ENCODE measurements at regions not wholly inside any gene's neighbourhood (a gene's known extent, or its start where the extent isn't known, plus 50 kb on each side); places are given as distances from the start of the nearest gene placed in this dataset.

DNA sequence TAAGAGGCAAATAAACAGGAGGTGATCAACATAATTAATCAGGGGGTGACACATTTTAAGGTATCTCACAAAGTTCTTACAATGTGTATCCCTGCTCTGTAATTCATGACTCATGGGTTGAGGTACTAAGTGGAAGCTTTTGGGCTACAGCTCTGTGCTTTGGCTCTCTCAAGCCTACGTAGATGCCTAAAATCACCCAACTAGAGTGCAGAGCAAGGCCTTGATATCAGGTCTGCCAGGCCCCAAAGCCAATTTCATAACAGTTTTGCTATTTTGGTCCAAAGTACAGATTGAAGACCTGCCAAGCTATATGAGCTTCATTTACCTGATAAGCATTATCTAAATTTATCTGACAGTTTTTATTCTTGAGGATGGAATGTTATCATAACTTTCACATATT is 175.3 kb upstream of the BET1 start:
- no peak for DNase-seq (ENCODE audit: low spot score in 2 of 2)
- no peaks in the 10 kb centered on the region for H3K9me3 ChIP-seq
- no peaks in the 10 kb centered on the region for H3K36me3 ChIP-seq
- no peaks in the 10 kb centered on the region for H3K27me3 ChIP-seq
- no peak overlapping the region for H3K27ac ChIP-seq
- TF ChIP-seq, protein P1, sequence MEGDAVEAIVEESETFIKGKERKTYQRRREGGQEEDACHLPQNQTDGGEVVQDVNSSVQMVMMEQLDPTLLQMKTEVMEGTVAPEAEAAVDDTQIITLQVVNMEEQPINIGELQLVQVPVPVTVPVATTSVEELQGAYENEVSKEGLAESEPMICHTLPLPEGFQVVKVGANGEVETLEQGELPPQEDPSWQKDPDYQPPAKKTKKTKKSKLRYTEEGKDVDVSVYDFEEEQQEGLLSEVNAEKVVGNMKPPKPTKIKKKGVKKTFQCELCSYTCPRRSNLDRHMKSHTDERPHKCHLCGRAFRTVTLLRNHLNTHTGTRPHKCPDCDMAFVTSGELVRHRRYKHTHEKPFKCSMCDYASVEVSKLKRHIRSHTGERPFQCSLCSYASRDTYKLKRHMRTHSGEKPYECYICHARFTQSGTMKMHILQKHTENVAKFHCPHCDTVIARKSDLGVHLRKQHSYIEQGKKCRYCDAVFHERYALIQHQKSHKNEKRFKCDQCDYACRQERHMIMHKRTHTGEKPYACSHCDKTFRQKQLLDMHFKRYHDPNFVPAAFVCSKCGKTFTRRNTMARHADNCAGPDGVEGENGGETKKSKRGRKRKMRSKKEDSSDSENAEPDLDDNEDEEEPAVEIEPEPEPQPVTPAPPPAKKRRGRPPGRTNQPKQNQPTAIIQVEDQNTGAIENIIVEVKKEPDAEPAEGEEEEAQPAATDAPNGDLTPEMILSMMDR (IDR thresholded peaks at IDR 0.05): no peak
- TF ChIP-seq EP300 (IDR thresholded peaks at IDR 0.05) (no peak), POLR2A (IDR thresholded peaks at IDR 0.05) (no peak)
- no peak overlapping the region for H3K4me3 ChIP-seq
- H3K4me1 ChIP-seq: peaks cover 0 to 13% (median 0%) of the 10 kb centered on the region in 4 donors
- 100% methylated on average over 1 of the region's 1 CpG for WGBS, 2 donors

GRCh38 chr7:94182066-94182465 is 177.9 kb upstream of the BET1 start:
- no peaks in the 10 kb centered on the region for H3K27me3 ChIP-seq
- no peaks in the 10 kb centered on the region for H3K36me3 ChIP-seq
- no peak for DNase-seq (ENCODE audit: low spot score in 2 of 2)
- WGBS, 2 donors: 37 to 55% methylated on average over 1 of the region's 1 CpG
- peak overlapping the region in 2 of 4 donors; percentile 80 to 87 for H3K27ac ChIP-seq
- H3K4me3 ChIP-seq: no peak overlapping the region
- TF ChIP-seq EP300 (IDR thresholded peaks at IDR 0.05) (no peak), POLR2A (IDR thresholded peaks at IDR 0.05) (no peak)
- TF ChIP-seq, protein P1 (IDR thresholded peaks at IDR 0.05): no peak
- no peaks in the 10 kb centered on the region for H3K9me3 ChIP-seq
- peaks cover 0 to 13% (median 0%) of the 10 kb centered on the region in 4 donors for H3K4me1 ChIP-seq

- Histone ChIP-seq H3K4me3 (no peak overlapping the region), H3K36me3 (no peaks in the 10 kb centered on the region), H3K4me1 (peaks cover 0 to 13% (median 0%) of the 10 kb centered on the region in 4 donors), H3K27me3 (no peaks in the 10 kb centered on the region), H3K27ac (peak overlapping the region in 2 of 4 donors; percentile 80 to 87), H3K9me3 (no peaks in the 10 kb centered on the region)
- TF ChIP-seq POLR2A (IDR thresholded peaks at IDR 0.05): no peak
- no peak for TF ChIP-seq EP300 (IDR thresholded peaks at IDR 0.05)
- TF ChIP-seq, protein P1 (IDR thresholded peaks at IDR 0.05): no peak
- WGBS, 2 donors: 55 to 61% methylated on average over 3 of the region's 3 CpGs
- no peak for DNase-seq (ENCODE audit: low spot score in 2 of 2)
Measured at GRCh38 chr7:94182721-94183120, 178.6 kb upstream of the BET1 start.

DNA sequence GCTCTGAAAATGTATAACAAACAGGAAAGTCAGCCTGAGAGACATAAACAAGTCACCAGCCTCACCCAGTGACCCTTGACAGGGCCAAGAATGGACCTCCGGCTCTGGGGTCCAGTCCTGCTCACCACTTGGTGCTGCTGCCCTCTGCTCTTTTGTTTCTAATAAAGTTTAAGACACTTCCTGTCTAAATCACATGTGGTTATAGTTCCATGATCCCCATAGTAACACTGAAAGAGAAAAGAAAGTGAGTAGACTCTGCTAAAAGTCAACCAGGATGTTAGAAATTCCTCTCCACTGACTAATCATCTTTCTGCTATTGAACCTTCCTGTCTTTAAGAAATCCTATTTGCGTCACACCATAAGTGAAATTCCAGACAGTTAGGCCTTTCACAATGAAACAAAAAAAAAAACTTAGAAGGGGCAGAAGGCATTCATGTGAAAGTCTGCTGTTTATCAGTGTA is 179.2 kb upstream of the BET1 start:
- H3K9me3 ChIP-seq: no peaks in the 10 kb centered on the region
- no peak for DNase-seq (ENCODE audit: low spot score in 2 of 2)
- no peaks in the 10 kb centered on the region for H3K36me3 ChIP-seq
- peaks cover 0 to 13% (median 0%) of the 10 kb centered on the region in 4 donors for H3K4me1 ChIP-seq
- WGBS, 2 donors: 8 to 14% methylated on average over 2 of the region's 2 CpGs
- TF ChIP-seq, protein P1 (IDR thresholded peaks at IDR 0.05): no peak
- peak; percentile 56 to 81 for TF ChIP-seq EP300 (IDR thresholded peaks at IDR 0.05)
- H3K4me3 ChIP-seq: no peak overlapping the region
- H3K27me3 ChIP-seq: no peaks in the 10 kb centered on the region
- H3K27ac ChIP-seq: peak overlapping the region in 2 of 4 donors; percentile 80 to 87

DNA sequence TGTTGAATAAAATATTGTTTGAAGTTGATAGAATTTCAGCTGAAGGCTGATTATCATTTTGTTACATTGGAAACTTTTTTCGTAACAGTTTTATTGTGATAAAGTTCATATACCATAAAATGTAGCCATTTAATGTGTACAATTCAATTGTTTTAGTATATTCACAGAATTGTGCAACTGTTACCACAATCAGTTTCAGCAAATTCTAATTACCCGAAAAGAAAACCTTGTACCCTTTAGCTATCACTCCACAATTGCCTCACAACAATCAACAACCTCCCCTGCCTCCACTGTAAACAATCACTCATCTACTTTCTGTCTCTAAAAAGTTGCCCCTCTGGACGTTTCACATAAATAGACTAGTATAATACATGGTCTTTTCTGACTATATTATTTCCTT is 179.7 kb upstream of the BET1 start:
- 45 to 58% methylated on average over 3 of the region's 3 CpGs for WGBS, 2 donors
- DNase-seq (ENCODE audit: low spot score in 2 of 2): no peak
- no peak overlapping the region for H3K4me3 ChIP-seq
- H3K27ac ChIP-seq: peak overlapping the region in 3 of 4 donors; percentile 36 to 87 (median 80)
- H3K9me3 ChIP-seq: no peaks in the 10 kb centered on the region
- TF ChIP-seq POLR2A (IDR thresholded peaks at IDR 0.05) (no peak), EP300 (IDR thresholded peaks at IDR 0.05) (no peak)
- TF ChIP-seq, protein P1 (IDR thresholded peaks at IDR 0.05): no peak
- H3K27me3 ChIP-seq: no peaks in the 10 kb centered on the region
- H3K36me3 ChIP-seq: no peaks in the 10 kb centered on the region
- peaks cover 0 to 13% (median 0%) of the 10 kb centered on the region in 4 donors for H3K4me1 ChIP-seq

All from tibial nerve (tissue), 4 donors.